Nephron (organoid): ENCODE measurements at regions not wholly inside any gene's neighbourhood (a gene's known extent, or its start where the extent isn't known, plus 50 kb on each side); places are given as distances from the start of the nearest gene placed in this dataset.
"Not testable (repeated sequence)": the region's sequence is repeated elsewhere in the genome, so short reads cannot be mapped to it uniquely, and the experiment has no call there.

Experiments
- H3K27ac Mint-ChIP-seq, 3 experiments: 2 replicates each; pipeline ENCODE4 v1.8.0; 2020; ENCODE audit warnings: mixed read lengths in 3 of 3, mild to moderate bottlenecking in 2 of 3, moderate library complexity in 1 of 3
- H3K27me3 Mint-ChIP-seq: 2 replicates; pipeline ENCODE4 v1.8.0; 2021; ENCODE audit warnings: low read depth, mild to moderate bottlenecking, moderate library complexity, mixed read lengths
- H3K36me3 Mint-ChIP-seq: 2 replicates; pipeline ENCODE4 v1.8.0; 2020; ENCODE audit warnings: low read depth, mixed read lengths
- H3K4me1 Mint-ChIP-seq: 2 replicates; pipeline ENCODE4 v1.8.0; 2020; ENCODE audit warnings: mixed read lengths
- H3K4me3 Mint-ChIP-seq, 3 experiments: 2 replicates each; pipeline ENCODE4 v1.8.0; 2020; ENCODE audit warnings: mild to moderate bottlenecking in 3 of 3, mixed read lengths in 3 of 3, moderate library complexity in 2 of 3
- H3K9me3 Mint-ChIP-seq: 2 replicates; pipeline ENCODE4 v1.8.0; 2020; ENCODE audit warnings: mixed read lengths
- TF ChIP-seq, protein P1 (sequence below), 3 experiments: fragments of 200-600 bp; sonication (generic); IDR thresholded peaks; one replicate each; pipeline ENCODE4 v1.5.0; 2021; ENCODE audit warnings: antibody characterized with exemption in 3 of 3; ENCODE audit not compliant: unreplicated experiment in 3 of 3

DNA sequence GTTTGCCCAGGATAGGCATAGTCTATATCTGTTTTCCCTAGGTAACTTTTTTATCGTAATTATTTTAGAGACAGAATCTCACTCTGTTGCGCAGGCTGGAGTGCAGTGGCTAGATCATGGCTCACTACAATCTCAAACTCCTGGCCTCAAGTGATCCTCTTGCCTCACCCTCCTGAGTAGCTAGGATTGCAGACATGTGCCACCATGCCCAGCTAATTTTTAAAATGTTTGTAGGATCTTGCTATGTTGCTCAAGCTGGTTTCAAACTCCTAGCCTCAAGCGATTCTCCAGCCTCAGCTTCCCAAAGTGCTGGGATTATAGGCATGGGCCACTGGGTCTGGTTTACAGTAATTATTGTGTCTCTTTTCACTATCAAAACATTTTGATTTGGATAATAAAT lies 58.6 kb upstream of the SOX13 start:
- Mint-ChIP-seq H3K36me3 (no peaks in the 10 kb centered on the region), H3K4me3 (no peak overlapping the region), H3K4me1 (no peaks in the 10 kb centered on the region), H3K9me3 (no peaks in the 10 kb centered on the region), H3K27me3 (peaks cover 5% of the 10 kb centered on the region), H3K27ac (no peak overlapping the region)
- TF ChIP-seq, protein P1, sequence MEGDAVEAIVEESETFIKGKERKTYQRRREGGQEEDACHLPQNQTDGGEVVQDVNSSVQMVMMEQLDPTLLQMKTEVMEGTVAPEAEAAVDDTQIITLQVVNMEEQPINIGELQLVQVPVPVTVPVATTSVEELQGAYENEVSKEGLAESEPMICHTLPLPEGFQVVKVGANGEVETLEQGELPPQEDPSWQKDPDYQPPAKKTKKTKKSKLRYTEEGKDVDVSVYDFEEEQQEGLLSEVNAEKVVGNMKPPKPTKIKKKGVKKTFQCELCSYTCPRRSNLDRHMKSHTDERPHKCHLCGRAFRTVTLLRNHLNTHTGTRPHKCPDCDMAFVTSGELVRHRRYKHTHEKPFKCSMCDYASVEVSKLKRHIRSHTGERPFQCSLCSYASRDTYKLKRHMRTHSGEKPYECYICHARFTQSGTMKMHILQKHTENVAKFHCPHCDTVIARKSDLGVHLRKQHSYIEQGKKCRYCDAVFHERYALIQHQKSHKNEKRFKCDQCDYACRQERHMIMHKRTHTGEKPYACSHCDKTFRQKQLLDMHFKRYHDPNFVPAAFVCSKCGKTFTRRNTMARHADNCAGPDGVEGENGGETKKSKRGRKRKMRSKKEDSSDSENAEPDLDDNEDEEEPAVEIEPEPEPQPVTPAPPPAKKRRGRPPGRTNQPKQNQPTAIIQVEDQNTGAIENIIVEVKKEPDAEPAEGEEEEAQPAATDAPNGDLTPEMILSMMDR (IDR thresholded peaks at IDR 0.05; ENCODE audit: unreplicated experiment in 3 of 3): no peak

DNA sequence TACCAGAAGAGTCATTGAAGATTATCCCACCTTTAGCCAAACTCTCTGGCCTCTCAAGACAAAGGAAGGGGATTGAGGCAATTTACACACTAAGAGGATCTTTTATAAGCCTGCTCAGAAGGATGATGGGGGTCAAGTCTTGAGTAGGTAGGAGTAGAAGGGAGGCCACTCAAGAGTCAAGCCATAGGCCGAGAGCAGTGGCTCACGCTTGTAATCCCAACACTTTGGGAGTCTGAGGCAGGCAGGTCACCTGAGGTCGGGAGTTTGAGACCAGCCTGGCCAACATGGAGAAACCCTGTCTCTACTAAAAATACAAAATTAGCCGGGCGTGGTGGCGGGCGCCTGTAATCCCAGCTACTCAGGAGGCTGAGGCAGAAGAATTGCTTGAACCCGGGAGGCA lies 58.0 kb upstream of the SOX13 start:
- H3K36me3 Mint-ChIP-seq, H3K4me3 Mint-ChIP-seq, H3K27me3 Mint-ChIP-seq, H3K27ac Mint-ChIP-seq, H3K4me1 Mint-ChIP-seq, H3K9me3 Mint-ChIP-seq: not testable (repeated sequence)

GRCh38 chr1:204017032-204017431 lies 55.9 kb upstream of the SOX13 start:
- H3K36me3 Mint-ChIP-seq: no peaks in the 10 kb centered on the region
- TF ChIP-seq, protein P1 (IDR thresholded peaks at IDR 0.05; ENCODE audit: unreplicated experiment in 3 of 3): no peak
- H3K27ac Mint-ChIP-seq: no peak overlapping the region
- no peaks in the 10 kb centered on the region for H3K9me3 Mint-ChIP-seq
- peaks cover 5% of the 10 kb centered on the region for H3K4me1 Mint-ChIP-seq
- H3K4me3 Mint-ChIP-seq: no peak overlapping the region
- H3K27me3 Mint-ChIP-seq: peaks cover 5% of the 10 kb centered on the region

- H3K4me1 Mint-ChIP-seq: peaks cover 5% of the 10 kb centered on the region
- H3K4me3 Mint-ChIP-seq: no peak overlapping the region
- TF ChIP-seq, protein P1 (IDR thresholded peaks at IDR 0.05; ENCODE audit: unreplicated experiment in 3 of 3): no peak
- H3K27ac Mint-ChIP-seq: no peak overlapping the region
- no peaks in the 10 kb centered on the region for H3K36me3 Mint-ChIP-seq
- H3K27me3 Mint-ChIP-seq: peaks cover 5% of the 10 kb centered on the region
- H3K9me3 Mint-ChIP-seq: no peaks in the 10 kb centered on the region
Observed at GRCh38 chr1:204018460-204018859, 54.5 kb upstream of the SOX13 start.
